ENCODE measurements at regions not wholly inside any gene's neighbourhood (a gene's known extent, or its start where the extent isn't known, plus 50 kb on each side); places are given as distances from the start of the nearest gene placed in this dataset.
"Not testable (repeated sequence)": the region's sequence is repeated elsewhere in the genome, so short reads cannot be mapped to it uniquely, and the experiment has no call there.

DNA sequence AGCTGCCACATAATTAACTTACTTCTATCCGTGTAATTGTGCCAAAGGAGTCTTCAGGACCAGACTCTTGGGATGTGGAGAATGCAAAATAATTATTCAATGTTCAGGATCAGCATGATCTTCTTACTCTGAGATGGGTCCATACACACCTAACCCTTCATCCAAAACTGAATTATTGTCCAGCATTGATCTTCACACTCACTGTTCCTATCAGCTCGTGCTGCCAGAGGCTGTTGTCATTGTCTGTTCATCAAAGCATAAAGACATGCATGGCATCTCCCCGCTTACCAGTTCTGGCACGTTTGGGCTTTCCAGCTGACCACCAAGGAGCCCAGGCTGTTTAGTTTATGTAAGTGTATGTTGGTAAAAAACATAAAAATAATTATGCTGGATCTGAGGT lies 1090.7 kb downstream of the DNAJB9 start:
- no peak overlapping the region for H3K27ac ChIP-seq
- H3K4me1 ChIP-seq, result no peaks in the 10 kb centered on the region
- H3K4me3 ChIP-seq, result no peak overlapping the region
- WGBS, 2 donors, result 68 to 75% methylated on average over 4 of the region's 4 CpGs
- H3K36me3 ChIP-seq, result no peaks in the 10 kb centered on the region
- no peaks in the 10 kb centered on the region for H3K9me3 ChIP-seq
- DNase-seq (ENCODE audit: low spot score in 2 of 2), result no peak
- TF ChIP-seq, protein P1, sequence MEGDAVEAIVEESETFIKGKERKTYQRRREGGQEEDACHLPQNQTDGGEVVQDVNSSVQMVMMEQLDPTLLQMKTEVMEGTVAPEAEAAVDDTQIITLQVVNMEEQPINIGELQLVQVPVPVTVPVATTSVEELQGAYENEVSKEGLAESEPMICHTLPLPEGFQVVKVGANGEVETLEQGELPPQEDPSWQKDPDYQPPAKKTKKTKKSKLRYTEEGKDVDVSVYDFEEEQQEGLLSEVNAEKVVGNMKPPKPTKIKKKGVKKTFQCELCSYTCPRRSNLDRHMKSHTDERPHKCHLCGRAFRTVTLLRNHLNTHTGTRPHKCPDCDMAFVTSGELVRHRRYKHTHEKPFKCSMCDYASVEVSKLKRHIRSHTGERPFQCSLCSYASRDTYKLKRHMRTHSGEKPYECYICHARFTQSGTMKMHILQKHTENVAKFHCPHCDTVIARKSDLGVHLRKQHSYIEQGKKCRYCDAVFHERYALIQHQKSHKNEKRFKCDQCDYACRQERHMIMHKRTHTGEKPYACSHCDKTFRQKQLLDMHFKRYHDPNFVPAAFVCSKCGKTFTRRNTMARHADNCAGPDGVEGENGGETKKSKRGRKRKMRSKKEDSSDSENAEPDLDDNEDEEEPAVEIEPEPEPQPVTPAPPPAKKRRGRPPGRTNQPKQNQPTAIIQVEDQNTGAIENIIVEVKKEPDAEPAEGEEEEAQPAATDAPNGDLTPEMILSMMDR (IDR thresholded peaks at IDR 0.05), result no peak
- TF ChIP-seq EP300 (IDR thresholded peaks at IDR 0.05) (no peak), POLR2A (IDR thresholded peaks at IDR 0.05) (no peak)
- no peaks in the 10 kb centered on the region for H3K27me3 ChIP-seq

DNA sequence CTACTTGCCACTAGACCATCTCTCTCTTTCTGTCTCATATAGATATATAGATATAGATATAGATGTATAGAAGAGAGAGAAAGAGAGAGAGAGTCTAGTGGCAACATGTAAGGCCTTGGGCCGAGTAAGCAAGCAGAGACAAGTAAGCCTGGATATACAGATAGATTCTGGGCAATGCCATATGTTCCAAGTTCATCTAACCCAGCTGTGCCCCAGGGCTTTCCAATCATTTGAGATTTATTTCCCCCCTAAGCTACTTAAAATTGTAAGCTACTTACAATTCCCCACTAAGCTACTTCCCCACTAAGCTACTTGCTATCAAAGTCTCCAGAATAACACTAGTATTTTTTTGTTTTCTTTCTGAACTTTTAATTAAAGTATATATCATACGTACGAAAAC lies 1094.1 kb downstream of the DNAJB9 start:
- 93 to 94% methylated on average over 3 of the region's 3 CpGs for WGBS, 2 donors
- no peaks in the 10 kb centered on the region for H3K27me3 ChIP-seq
- H3K4me3 ChIP-seq, result no peak overlapping the region
- TF ChIP-seq, protein P1 (IDR thresholded peaks at IDR 0.05), result no peak
- TF ChIP-seq EP300 (IDR thresholded peaks at IDR 0.05) (no peak), POLR2A (IDR thresholded peaks at IDR 0.05) (no peak)
- H3K9me3 ChIP-seq, result no peaks in the 10 kb centered on the region
- no peak for DNase-seq (ENCODE audit: low spot score in 2 of 2)
- H3K36me3 ChIP-seq, result no peaks in the 10 kb centered on the region
- H3K27ac ChIP-seq, result no peak overlapping the region
- H3K4me1 ChIP-seq, result no peaks in the 10 kb centered on the region

DNA sequence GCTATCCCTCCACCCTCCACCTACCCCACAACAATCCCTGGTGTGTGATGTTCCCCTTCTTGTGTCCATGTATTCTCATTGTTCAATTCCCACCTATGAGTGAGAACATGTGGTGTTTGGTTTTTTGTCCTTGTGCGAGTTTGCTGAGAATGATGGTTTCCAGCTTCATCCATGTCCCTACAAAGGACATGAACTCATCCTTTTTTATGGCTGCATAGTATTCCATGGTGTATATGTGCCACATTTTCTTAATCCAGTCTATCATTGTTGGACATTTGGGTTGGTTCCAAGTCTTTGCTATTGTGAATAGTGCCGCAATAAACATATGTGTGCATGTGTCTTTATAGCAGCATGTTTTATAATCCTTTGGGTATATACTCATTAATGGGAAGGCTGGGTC lies 1117.6 kb downstream of the DNAJB9 start:
- not testable (repeated sequence) for H3K27me3 ChIP-seq; H3K36me3 ChIP-seq; H3K4me1 ChIP-seq; H3K4me3 ChIP-seq; H3K9me3 ChIP-seq; H3K27ac ChIP-seq; DNase-seq (ENCODE audit: low spot score in 2 of 2)
- WGBS, 2 donors, result 84 to 97% methylated on average over 2 of the region's 2 CpGs

DNA sequence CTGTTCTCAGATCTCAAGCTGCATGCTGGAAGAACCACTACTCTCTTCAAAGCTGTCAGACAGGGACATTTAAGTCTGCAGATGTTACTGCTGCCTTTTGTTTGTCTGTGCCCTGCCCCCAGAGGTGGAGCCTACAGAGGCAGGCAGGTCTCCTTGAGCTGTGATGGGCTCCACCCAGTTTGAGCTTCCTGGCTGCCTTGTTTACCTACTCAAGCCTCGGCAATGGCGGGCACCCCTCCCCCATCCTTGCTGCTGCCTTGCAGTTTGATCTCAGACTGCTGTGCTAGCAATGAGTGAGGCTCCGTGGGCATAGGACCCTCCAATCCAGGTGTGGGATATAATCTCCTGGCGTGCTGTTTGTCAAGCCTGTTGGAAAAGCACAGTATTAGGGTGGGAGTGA lies 1122.9 kb downstream of the DNAJB9 start:
- DNase-seq (ENCODE audit: low spot score in 2 of 2); H3K27me3 ChIP-seq: not testable (repeated sequence)
- WGBS, 2 donors, result 69 to 72% methylated on average over 4 of the region's 4 CpGs

DNA sequence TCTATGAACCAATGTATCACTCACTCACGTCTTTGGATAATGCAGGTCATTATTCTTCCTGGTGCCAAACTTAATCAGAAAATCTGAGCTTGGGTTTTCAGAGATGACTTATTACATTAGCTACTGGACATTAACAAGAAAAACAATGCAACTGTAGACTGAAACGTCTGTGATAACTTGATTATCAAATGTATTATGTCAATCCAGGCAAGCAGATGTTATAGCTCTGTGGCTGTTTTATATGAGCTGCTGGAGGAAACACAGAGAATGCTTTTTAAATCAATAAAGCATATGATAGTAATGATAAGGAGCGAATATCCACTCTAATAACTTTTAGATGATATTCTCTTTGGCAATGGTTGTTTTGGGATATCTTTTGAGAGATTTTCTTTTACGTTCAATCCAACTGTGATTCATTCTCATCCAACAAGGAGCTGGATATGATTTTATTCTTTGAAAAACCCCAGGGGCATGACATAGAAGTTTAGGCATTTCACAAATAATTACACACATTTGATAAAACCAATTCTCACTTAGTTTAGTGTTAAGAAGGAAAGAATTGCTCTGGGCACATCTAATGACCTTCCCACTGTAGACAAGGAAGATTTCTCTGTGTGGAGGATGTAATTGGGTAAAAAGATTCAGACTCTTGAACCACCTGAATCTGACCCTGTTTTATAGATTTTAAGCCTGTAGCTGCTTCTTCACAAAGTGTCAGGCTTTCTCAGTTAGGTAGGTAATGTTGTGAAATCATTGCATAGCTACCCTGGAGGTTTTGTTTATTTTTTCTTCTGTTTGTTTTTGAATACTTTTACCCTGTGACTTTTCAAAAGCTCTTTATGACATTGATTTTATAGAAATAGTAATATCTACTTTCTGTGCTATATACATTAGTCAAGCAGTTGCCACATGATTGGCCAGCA lies 1124.7 kb downstream of the DNAJB9 start:
- Histone ChIP-seq H3K4me3 (no peak overlapping the region), H3K27me3 (no peaks in the 10 kb centered on the region), H3K9me3 (peaks cover 0 to 9% (median 0%) of the 10 kb centered on the region in 4 donors), H3K4me1 (no peaks in the 10 kb centered on the region), H3K27ac (no peak overlapping the region), H3K36me3 (no peaks in the 10 kb centered on the region)
- TF ChIP-seq POLR2A (IDR thresholded peaks at IDR 0.05), result no peak
- TF ChIP-seq, protein P1 (IDR thresholded peaks at IDR 0.05), result no peak
- TF ChIP-seq EP300 (IDR thresholded peaks at IDR 0.05), result no peak
- WGBS, 2 donors, result 48 to 50% methylated on average over 4 of the region's 4 CpGs
- DNase-seq (ENCODE audit: low spot score in 2 of 2), result no peak

More for the DNA sequence above, 1122.9 kb downstream of the DNAJB9 start:
- not testable (repeated sequence) for H3K4me1 ChIP-seq, H3K36me3 ChIP-seq, H3K27ac ChIP-seq, H3K4me3 ChIP-seq, H3K9me3 ChIP-seq

DNA sequence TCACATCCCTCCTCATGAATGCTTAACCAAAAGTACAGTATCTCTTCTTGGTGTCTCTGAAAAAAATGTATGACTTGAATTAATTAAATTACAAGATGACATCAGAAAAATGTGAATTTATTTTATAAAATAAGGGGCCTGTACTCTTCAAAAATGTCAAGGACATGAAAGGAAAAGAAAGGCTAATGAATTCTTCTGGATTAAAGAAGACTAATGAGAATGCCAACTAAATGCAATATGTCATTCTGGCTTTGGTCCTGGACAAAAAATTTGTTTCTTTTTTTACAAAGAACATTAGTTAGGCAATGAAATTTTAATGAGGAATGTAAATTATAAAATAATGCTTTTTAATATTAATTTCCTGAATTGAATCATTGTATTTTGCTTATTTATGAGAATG lies 1125.7 kb downstream of the DNAJB9 start:
- no peaks in the 10 kb centered on the region for H3K27me3 ChIP-seq
- TF ChIP-seq POLR2A (IDR thresholded peaks at IDR 0.05), result no peak
- no peak for TF ChIP-seq EP300 (IDR thresholded peaks at IDR 0.05)
- TF ChIP-seq, protein P1 (IDR thresholded peaks at IDR 0.05), result no peak

More for the DNA sequence above, 1125.7 kb downstream of the DNAJB9 start:
- Histone ChIP-seq H3K36me3 (no peaks in the 10 kb centered on the region), H3K4me3 (no peak overlapping the region), H3K9me3 (peaks cover 0 to 9% (median 0%) of the 10 kb centered on the region in 4 donors), H3K4me1 (no peaks in the 10 kb centered on the region), H3K27ac (no peak overlapping the region)
- DNase-seq (ENCODE audit: low spot score in 2 of 2), result no peak
